Mucosa of rectum (tissue), 2 donors: ENCODE measurements at regions not wholly inside any gene's neighbourhood (a gene's known extent, or its start where the extent isn't known, plus 50 kb on each side); places are given as distances from the start of the nearest gene placed in this dataset.
"Not testable (repeated sequence)": the region's sequence is repeated elsewhere in the genome, so short reads cannot be mapped to it uniquely, and the experiment has no call there.

Experiments
- H3K27ac ChIP-seq, 2 donors: one replicate each; pipeline ENCODE4 v1.7.0; 2013; ENCODE audit warnings: inconsistent platforms in 2 of 2, low read depth in 2 of 2, low read length in 2 of 2
- H3K27me3 ChIP-seq, 2 donors: one replicate each; pipeline ENCODE4 v1.7.0; 2013; ENCODE audit warnings: low read length in 2 of 2; ENCODE audit not compliant: control insufficient read depth in 2 of 2, insufficient read depth in 2 of 2
- H3K36me3 ChIP-seq, 2 donors: one replicate each; pipeline ENCODE4 v1.7.0; 2013; ENCODE audit warnings: low read length in 2 of 2; ENCODE audit not compliant: control insufficient read depth in 2 of 2, insufficient read depth in 2 of 2
- H3K4me1 ChIP-seq, 2 donors: one replicate each; pipeline ENCODE4 v1.7.0; 2013; ENCODE audit warnings: low read length in 2 of 2, mild to moderate bottlenecking in 1 of 2; ENCODE audit not compliant: control insufficient read depth in 2 of 2, insufficient read depth in 2 of 2
- H3K4me3 ChIP-seq, 2 donors: one replicate each; pipeline ENCODE4 v1.7.0; 2013; ENCODE audit warnings: low read length in 2 of 2
- H3K9ac ChIP-seq, 2 donors: one replicate each; pipeline ENCODE4 v1.7.0; 2013; ENCODE audit warnings: low read length in 2 of 2, low read depth in 1 of 2, mild to moderate bottlenecking in 1 of 2
- H3K9me3 ChIP-seq, 2 donors: one replicate each; pipeline ENCODE4 v1.7.0; 2013; ENCODE audit warnings: low read length in 2 of 2; ENCODE audit not compliant: control insufficient read depth in 2 of 2
- donor health status: healthy.
- donor health status: Normal muscosa, but diverticular disease.

GRCh38 chr6:164998297-164998696, 311.1 kb downstream of the C6orf118 start:
- Histone ChIP-seq H3K36me3 (no peaks in the 10 kb centered on the region), H3K9ac (no peak overlapping the region), H3K4me3 (no peak overlapping the region), H3K4me1 (no peaks in the 10 kb centered on the region), H3K27me3 (no peaks in the 10 kb centered on the region), H3K27ac (no peak overlapping the region), H3K9me3 (no peaks in the 10 kb centered on the region)

DNA sequence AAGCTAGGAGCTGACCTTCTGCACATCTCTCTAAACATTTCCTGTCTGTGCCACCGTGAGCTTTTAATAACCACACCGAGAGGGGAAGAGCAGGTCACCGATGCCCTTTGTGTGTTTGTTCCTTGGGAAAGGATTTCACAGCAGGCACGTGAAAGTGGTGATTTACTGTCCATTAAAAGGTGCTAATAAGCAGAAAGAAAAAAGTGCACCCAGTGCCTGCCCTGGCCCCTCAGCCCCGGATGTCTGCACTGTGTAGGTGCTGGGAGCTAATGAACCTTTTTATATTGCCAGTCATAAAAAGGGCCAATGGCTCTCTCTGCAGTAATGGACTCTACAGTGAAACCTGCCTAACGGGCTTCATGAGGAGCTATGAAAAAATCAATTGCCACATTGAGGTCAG, 312.6 kb downstream of the C6orf118 start:
- H3K4me1 ChIP-seq, result no peaks in the 10 kb centered on the region
- H3K9ac ChIP-seq, result no peak overlapping the region
- no peak overlapping the region for H3K27ac ChIP-seq
- no peaks in the 10 kb centered on the region for H3K27me3 ChIP-seq
- H3K36me3 ChIP-seq, result no peaks in the 10 kb centered on the region
- no peaks in the 10 kb centered on the region for H3K9me3 ChIP-seq
- no peak overlapping the region for H3K4me3 ChIP-seq

- H3K9me3 ChIP-seq, result no peaks in the 10 kb centered on the region
- no peak overlapping the region for H3K27ac ChIP-seq
- H3K36me3 ChIP-seq, result no peaks in the 10 kb centered on the region
- no peaks in the 10 kb centered on the region for H3K27me3 ChIP-seq
- H3K4me3 ChIP-seq, result no peak overlapping the region
- no peaks in the 10 kb centered on the region for H3K4me1 ChIP-seq
- H3K9ac ChIP-seq, result no peak overlapping the region
These were observed 317.8 kb downstream of the C6orf118 start for GRCh38 chr6:164991573-164991972.

GRCh38 chr6:164990901-164991300, 318.5 kb downstream of the C6orf118 start:
- Histone ChIP-seq H3K9ac (no peak overlapping the region), H3K27me3 (no peaks in the 10 kb centered on the region), H3K9me3 (no peaks in the 10 kb centered on the region), H3K36me3 (no peaks in the 10 kb centered on the region), H3K27ac (no peak overlapping the region), H3K4me3 (no peak overlapping the region), H3K4me1 (no peaks in the 10 kb centered on the region)

DNA sequence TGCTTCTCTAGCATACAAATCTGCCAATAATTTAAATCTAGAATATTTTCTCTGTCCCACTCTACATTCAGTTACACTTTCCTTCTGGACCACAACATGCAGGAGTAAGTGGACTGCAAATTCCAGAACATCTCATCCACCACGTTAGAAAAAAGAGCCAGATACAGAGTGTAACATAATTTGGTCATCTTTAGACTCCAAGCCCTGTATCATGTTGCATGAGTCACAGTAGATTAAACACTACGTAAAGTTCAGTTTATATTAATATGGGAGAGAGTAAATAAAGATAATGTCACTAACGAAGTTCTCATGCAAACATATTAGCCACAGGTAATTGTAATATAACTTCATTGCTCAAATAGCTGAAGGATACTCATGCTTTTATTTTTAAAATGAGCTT, 327.0 kb downstream of the C6orf118 start:
- H3K27ac ChIP-seq, result no peak overlapping the region

GRCh38 chr6:164967102-164967501, 342.3 kb downstream of the C6orf118 start:
- Histone ChIP-seq H3K4me3 (no peak overlapping the region), H3K27ac (no peak overlapping the region), H3K36me3 (no peaks in the 10 kb centered on the region), H3K4me1 (no peaks in the 10 kb centered on the region), H3K9me3 (peaks cover 0 to 2% of the 10 kb centered on the region in 2 donors), H3K27me3 (no peaks in the 10 kb centered on the region), H3K9ac (no peak overlapping the region)

More for the DNA sequence above, 327.0 kb downstream of the C6orf118 start:
- H3K36me3 ChIP-seq, result no peaks in the 10 kb centered on the region
- H3K4me3 ChIP-seq, result no peak overlapping the region
- no peaks in the 10 kb centered on the region for H3K27me3 ChIP-seq
- no peak overlapping the region for H3K9ac ChIP-seq
- H3K4me1 ChIP-seq, result no peaks in the 10 kb centered on the region
- no peaks in the 10 kb centered on the region for H3K9me3 ChIP-seq

- H3K27ac ChIP-seq, result no peak overlapping the region
- no peaks in the 10 kb centered on the region for H3K4me1 ChIP-seq
- H3K4me3 ChIP-seq, result no peak overlapping the region
- H3K9ac ChIP-seq, result no peak overlapping the region
- H3K27me3 ChIP-seq, result no peaks in the 10 kb centered on the region
- H3K9me3 ChIP-seq, result peaks cover 0 to 6% of the 10 kb centered on the region in 2 donors
- H3K36me3 ChIP-seq, result no peaks in the 10 kb centered on the region
These were observed 346.6 kb downstream of the C6orf118 start for GRCh38 chr6:164962805-164963204.

DNA sequence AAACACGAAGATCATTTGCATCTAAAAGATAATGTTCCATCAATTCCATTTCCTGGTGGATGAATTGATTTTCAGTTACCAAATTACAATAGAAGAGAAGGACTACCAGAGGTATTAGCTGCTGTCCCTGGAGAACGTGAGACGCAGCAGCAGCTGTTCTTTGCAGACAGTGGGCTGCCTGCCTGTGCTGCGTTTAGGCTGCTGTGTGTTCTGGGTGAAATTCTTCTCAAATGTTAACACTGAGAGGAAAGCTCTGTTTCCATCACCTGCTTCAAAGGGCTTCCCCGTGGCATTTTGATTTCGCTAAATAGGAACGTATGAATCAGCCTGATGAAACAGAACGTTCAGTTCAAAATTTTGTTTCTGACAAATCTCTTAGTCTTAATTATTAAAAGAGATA, 362.2 kb downstream of the C6orf118 start:
- Histone ChIP-seq H3K27ac (no peak overlapping the region), H3K9me3 (no peaks in the 10 kb centered on the region), H3K9ac (no peak overlapping the region), H3K36me3 (no peaks in the 10 kb centered on the region), H3K27me3 (no peaks in the 10 kb centered on the region), H3K4me1 (no peaks in the 10 kb centered on the region), H3K4me3 (no peak overlapping the region)

GRCh38 chr6:164942271-164942670, 367.1 kb downstream of the C6orf118 start:
- no peaks in the 10 kb centered on the region for H3K4me1 ChIP-seq
- H3K27ac ChIP-seq, result no peak overlapping the region
- H3K9ac ChIP-seq, result no peak overlapping the region
- no peaks in the 10 kb centered on the region for H3K27me3 ChIP-seq
- H3K4me3 ChIP-seq, result no peak overlapping the region
- no peaks in the 10 kb centered on the region for H3K36me3 ChIP-seq
- peaks cover 0 to 3% of the 10 kb centered on the region in 2 donors for H3K9me3 ChIP-seq

- H3K9ac ChIP-seq, H3K27ac ChIP-seq, H3K4me1 ChIP-seq, H3K4me3 ChIP-seq, H3K36me3 ChIP-seq, H3K27me3 ChIP-seq, H3K9me3 ChIP-seq: not testable (repeated sequence)
These were observed 376.1 kb downstream of the C6orf118 start for GRCh38 chr6:164933238-164933794.
